ENCODE measurements at regions not wholly inside any gene's neighbourhood (a gene's known extent, or its start where the extent isn't known, plus 50 kb on each side); places are given as distances from the start of the nearest gene placed in this dataset.
"Not testable (repeated sequence)": the region's sequence is repeated elsewhere in the genome, so short reads cannot be mapped to it uniquely, and the experiment has no call there.

DNA sequence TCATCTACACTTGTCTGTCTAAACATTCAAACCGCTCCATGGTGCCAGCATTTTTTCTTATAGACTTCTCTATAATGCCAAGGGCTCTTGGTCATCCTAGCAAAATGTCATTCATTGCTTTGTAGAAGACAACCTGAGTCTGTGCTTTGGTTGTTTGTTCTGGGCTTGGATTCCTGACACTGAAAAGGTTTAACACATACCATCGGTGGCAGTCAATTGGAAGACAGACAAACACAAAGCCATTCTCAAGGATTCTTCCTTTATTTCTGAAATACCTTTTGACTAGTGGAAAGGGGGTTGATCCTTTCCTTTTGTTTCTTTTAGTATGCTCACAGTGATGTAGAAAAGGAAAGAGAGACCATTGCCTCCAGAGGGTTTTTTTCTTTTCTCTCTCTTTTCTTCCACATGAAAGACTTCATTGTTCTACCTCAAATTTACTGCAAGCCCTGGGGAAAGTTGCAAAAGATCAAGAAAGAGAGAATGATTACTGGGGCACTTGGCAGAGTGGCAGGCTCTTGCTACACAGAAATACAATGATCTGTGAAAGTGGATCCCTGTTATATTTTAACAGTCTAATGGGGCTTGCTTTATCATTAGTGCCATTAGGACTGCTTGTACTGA is 66.4 kb upstream of the TMC1 start:
- DNase-seq = no peak
- Histone ChIP-seq H3K9ac (ENCODE audit: low read length) (no peak overlapping the region), H3K9me2 (replicated peaks; ENCODE audit: low read length) (no peaks in the 10 kb centered on the region), H3K79me2 (ENCODE audit: low read length) (no peaks in the 10 kb centered on the region), H3K36me3 (ENCODE audit: low read depth, low read length) (no peaks in the 10 kb centered on the region), H3K4me3 (ENCODE audit: low read length) (no peak overlapping the region), H3K4me2 (ENCODE audit: low read length) (no peak overlapping the region), H3K9me3 (ENCODE audit: low read length) (no peaks in the 10 kb centered on the region), H3K27me3 (ENCODE audit: low read length) (no peaks in the 10 kb centered on the region), H3K27ac (ENCODE audit: low read length) (no peak overlapping the region), H3K4me1 (ENCODE audit: insufficient read depth, low read length) (no peaks in the 10 kb centered on the region), H4K20me1 (ENCODE audit: low read length) (no peaks in the 10 kb centered on the region), H2AFZ (ENCODE audit: low read length) (no peak overlapping the region), H3F3A (ENCODE audit: low read length, unreplicated experiment) (no peaks in the 10 kb centered on the region)
- ChIA-PET POLR2A (ENCODE audit: unreplicated experiment) (no interaction called here), CTCF (no interaction called here)
- BruUV-seq (replicated peaks) = no TSS peak
- TF ChIP-seq EZH2 (IDR thresholded peaks at IDR 0.05; ENCODE audit: low read length, unreplicated experiment) (no peak), EZH2phosphoT487 (IDR thresholded peaks at IDR 0.05; ENCODE audit: borderline replicate concordance, low read length) (no peak)
- TF ChIP-seq, protein P1, sequence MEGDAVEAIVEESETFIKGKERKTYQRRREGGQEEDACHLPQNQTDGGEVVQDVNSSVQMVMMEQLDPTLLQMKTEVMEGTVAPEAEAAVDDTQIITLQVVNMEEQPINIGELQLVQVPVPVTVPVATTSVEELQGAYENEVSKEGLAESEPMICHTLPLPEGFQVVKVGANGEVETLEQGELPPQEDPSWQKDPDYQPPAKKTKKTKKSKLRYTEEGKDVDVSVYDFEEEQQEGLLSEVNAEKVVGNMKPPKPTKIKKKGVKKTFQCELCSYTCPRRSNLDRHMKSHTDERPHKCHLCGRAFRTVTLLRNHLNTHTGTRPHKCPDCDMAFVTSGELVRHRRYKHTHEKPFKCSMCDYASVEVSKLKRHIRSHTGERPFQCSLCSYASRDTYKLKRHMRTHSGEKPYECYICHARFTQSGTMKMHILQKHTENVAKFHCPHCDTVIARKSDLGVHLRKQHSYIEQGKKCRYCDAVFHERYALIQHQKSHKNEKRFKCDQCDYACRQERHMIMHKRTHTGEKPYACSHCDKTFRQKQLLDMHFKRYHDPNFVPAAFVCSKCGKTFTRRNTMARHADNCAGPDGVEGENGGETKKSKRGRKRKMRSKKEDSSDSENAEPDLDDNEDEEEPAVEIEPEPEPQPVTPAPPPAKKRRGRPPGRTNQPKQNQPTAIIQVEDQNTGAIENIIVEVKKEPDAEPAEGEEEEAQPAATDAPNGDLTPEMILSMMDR (conservative IDR thresholded peaks at IDR 0.05; ENCODE audit: low read depth, low read length) = no peak
- intact Hi-C loops (cut with micrococcal nuclease) = no loop called here
- ATAC-seq = no peak

DNA sequence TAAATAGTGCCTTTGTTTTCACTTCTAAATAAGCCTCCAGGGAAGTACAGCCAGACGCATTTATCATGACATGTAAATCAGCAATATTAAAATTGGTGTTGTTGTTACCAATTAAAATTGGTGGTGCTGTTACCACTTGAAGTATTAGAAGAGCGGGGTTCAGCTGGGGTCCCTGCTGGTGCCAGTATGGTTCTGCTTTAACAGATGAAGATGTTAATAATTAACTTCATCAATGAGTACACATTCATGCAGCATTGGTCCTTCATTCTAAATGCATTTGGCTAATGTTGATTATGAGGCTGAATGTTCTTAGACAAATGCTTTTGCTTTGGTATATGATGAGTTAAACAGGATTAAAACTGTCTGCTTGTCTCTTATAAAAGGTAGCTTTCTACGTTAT is 67.6 kb upstream of the TMC1 start:
- ChIA-PET POLR2A (ENCODE audit: unreplicated experiment) (no interaction called here), CTCF (no interaction called here)
- no peak overlapping the region for H3K27ac ChIP-seq (ENCODE audit: low read length)
- no peak for DNase-seq
- intact Hi-C loops (cut with micrococcal nuclease) = no loop called here
- H3K27me3 ChIP-seq (ENCODE audit: low read length) = no peaks in the 10 kb centered on the region
- no peak overlapping the region for H2AFZ ChIP-seq (ENCODE audit: low read length)
- H3K4me1 ChIP-seq (ENCODE audit: insufficient read depth, low read length) = no peaks in the 10 kb centered on the region
- no peaks in the 10 kb centered on the region for H3K36me3 ChIP-seq (ENCODE audit: low read depth, low read length)
- H3F3A ChIP-seq (ENCODE audit: low read length, unreplicated experiment) = no peaks in the 10 kb centered on the region
- H3K79me2 ChIP-seq (ENCODE audit: low read length) = no peaks in the 10 kb centered on the region
- BruUV-seq (replicated peaks) = no TSS peak
- H3K9ac ChIP-seq (ENCODE audit: low read length) = no peak overlapping the region
- H4K20me1 ChIP-seq (ENCODE audit: low read length) = no peaks in the 10 kb centered on the region
- H3K9me2 ChIP-seq (replicated peaks; ENCODE audit: low read length) = no peaks in the 10 kb centered on the region
- H3K4me3 ChIP-seq (ENCODE audit: low read length) = no peak overlapping the region
- ATAC-seq = no peak
- H3K4me2 ChIP-seq (ENCODE audit: low read length) = no peak overlapping the region
- no peaks in the 10 kb centered on the region for H3K9me3 ChIP-seq (ENCODE audit: low read length)
- TF ChIP-seq, protein P1 (conservative IDR thresholded peaks at IDR 0.05; ENCODE audit: low read depth, low read length) = no peak
- no peak for TF ChIP-seq EZH2 (IDR thresholded peaks at IDR 0.05; ENCODE audit: low read length, unreplicated experiment)
- no peak for TF ChIP-seq EZH2phosphoT487 (IDR thresholded peaks at IDR 0.05; ENCODE audit: borderline replicate concordance, low read length)

DNA sequence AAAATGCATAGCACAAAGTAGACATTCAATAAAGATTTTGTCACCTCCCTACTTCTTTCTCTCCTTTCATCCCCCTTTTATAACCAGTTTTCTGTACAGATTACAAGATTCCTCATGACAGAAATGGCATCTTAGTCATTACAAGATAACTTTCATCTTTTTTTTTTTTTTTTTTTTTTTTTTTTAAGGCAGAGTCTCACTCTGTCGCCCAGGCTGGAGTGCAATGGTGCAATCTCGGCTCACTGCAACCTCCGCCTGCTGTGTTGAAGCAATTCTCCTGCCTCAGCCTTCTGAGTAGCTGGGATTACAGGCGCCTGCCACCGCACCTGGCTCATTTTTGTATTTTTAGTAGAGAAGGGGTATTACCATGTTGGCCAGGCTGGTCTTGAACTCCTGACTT is 75.2 kb upstream of the TMC1 start:
- DNase-seq; H3K27me3 ChIP-seq (ENCODE audit: low read length); H3K4me3 ChIP-seq (ENCODE audit: low read length); CTCF ChIA-PET; POLR2A ChIA-PET (ENCODE audit: unreplicated experiment); H3K4me2 ChIP-seq (ENCODE audit: low read length); H3K9me2 ChIP-seq (replicated peaks; ENCODE audit: low read length); H3K79me2 ChIP-seq (ENCODE audit: low read length); H3K36me3 ChIP-seq (ENCODE audit: low read depth, low read length); H3K9ac ChIP-seq (ENCODE audit: low read length); intact Hi-C loops (cut with micrococcal nuclease); H3K27ac ChIP-seq (ENCODE audit: low read length); BruUV-seq (replicated peaks); H4K20me1 ChIP-seq (ENCODE audit: low read length); H2AFZ ChIP-seq (ENCODE audit: low read length); ATAC-seq; H3K9me3 ChIP-seq (ENCODE audit: low read length): not testable (repeated sequence)
- Histone ChIP-seq H3K4me1 (ENCODE audit: insufficient read depth, low read length) (peaks cover 35% of the 10 kb centered on the region), H3F3A (ENCODE audit: low read length, unreplicated experiment) (peaks cover 13% of the 10 kb centered on the region)

All from PC-3 (cell line).